Calu3 (cell line): ENCODE measurements at regions not wholly inside any gene's neighbourhood (a gene's known extent, or its start where the extent isn't known, plus 50 kb on each side); places are given as distances from the start of the nearest gene placed in this dataset.
A peak's percentile ranks its signal among the peaks of the same experiment; 100 is the strongest.

Source experiments
- BruUV-seq: library from RNA; stranded (reverse); fragments of 400-500 nt; replicated peaks from 2 replicates; lab custom pipeline; 2021; lab: Mats Ljungman, UMichigan
- CTCF ChIA-PET: fragments of 300-600 bp; sonication (Branson Sonifier 250); formaldehyde crosslinking; loops from one replicate; lab custom pipeline; 2022; ENCODE audit warnings: antibody characterized with exemption; lab: Charles Lee
- DNase-seq: peaks from one replicate; pipeline ENCODE4 v3.0.0; 2022
- H3K27ac Mint-ChIP-seq: one replicate; pipeline ENCODE4 v1.8.0; 2022; ENCODE audit warnings: mixed read lengths; ENCODE audit not compliant: unreplicated experiment
- H3K27me3 Mint-ChIP-seq: one replicate; pipeline ENCODE4 v1.8.0; 2022; ENCODE audit warnings: mixed read lengths; ENCODE audit not compliant: unreplicated experiment
- H3K36me3 Mint-ChIP-seq: one replicate; pipeline ENCODE4 v1.8.0; 2022; ENCODE audit warnings: mild to moderate bottlenecking, moderate library complexity, mixed read lengths; ENCODE audit not compliant: insufficient read depth, unreplicated experiment
- H3K4me1 Mint-ChIP-seq: one replicate; pipeline ENCODE4 v1.8.0; 2022; ENCODE audit warnings: mild to moderate bottlenecking, low read depth, mixed read lengths; ENCODE audit not compliant: unreplicated experiment
- H3K4me3 Mint-ChIP-seq: one replicate; pipeline ENCODE4 v1.8.0; 2022; ENCODE audit warnings: mild to moderate bottlenecking, low read depth, moderate library complexity, mixed read lengths; ENCODE audit not compliant: unreplicated experiment
- H3K9me3 Mint-ChIP-seq: one replicate; pipeline ENCODE4 v1.8.0; 2022; ENCODE audit warnings: low read depth, mixed read lengths; ENCODE audit not compliant: unreplicated experiment
- CTCF ChIP-seq: fragments of 200-600 bp; IDR thresholded peaks from one replicate; pipeline ENCODE4 v1.8.0; 2022; ENCODE audit warnings: antibody characterized with exemption; ENCODE audit not compliant: unreplicated experiment
- intact Hi-C: fragments of 100-400 bp; cut with micrococcal nuclease; formaldehyde crosslinking; loops from one replicate; pipeline ENCODE4 v1.10.0; 2022; ENCODE audit not compliant: unreplicated experiment

- peak; percentile 72 for DNase-seq
- no peak overlapping the region for H3K4me3 Mint-ChIP-seq
- BruUV-seq = no TSS peak
- peak overlapping the region; percentile 60 for H3K27ac Mint-ChIP-seq
- peaks cover 29% of the 10 kb centered on the region for H3K4me1 Mint-ChIP-seq
- TF ChIP-seq CTCF = no peak
- intact Hi-C loops = no loop called here
- H3K27me3 Mint-ChIP-seq = no peaks in the 10 kb centered on the region
- peaks cover 8% of the 10 kb centered on the region for H3K36me3 Mint-ChIP-seq
- CTCF ChIA-PET = interaction anchor here (0.5 kb wide), 1 partner anchor 513 kb away, joined by 3 read pairs; no protein-coding TSS in a partner anchor
- H3K9me3 Mint-ChIP-seq = no peaks in the 10 kb centered on the region
These were observed 117.7 kb downstream of the PLEKHG1 start for GRCh38 chr6:150717419-150717818.

- no TSS peak for BruUV-seq
- Mint-ChIP-seq H3K27me3 (no peaks in the 10 kb centered on the region), H3K4me3 (no peak overlapping the region), H3K4me1 (peaks cover 23% of the 10 kb centered on the region), H3K9me3 (no peaks in the 10 kb centered on the region), H3K27ac (peak overlapping the region; percentile 59), H3K36me3 (peaks cover 8% of the 10 kb centered on the region)
- no peak for DNase-seq
- no peak for TF ChIP-seq CTCF
- intact Hi-C loops = no loop called here
- CTCF ChIA-PET = interaction anchor here (0.7 to 1.0 kb wide), 3 partner anchors 23 to 301 kb away, joined by 3 to 4 read pairs (median 4); no protein-coding TSS in a partner anchor
These were observed 119.5 kb downstream of the PLEKHG1 start for GRCh38 chr6:150719099-150719766.

GRCh38 chr6:150719831-150720230, 120.1 kb downstream of the PLEKHG1 start:
- no TSS peak for BruUV-seq
- DNase-seq = no peak
- H3K4me3 Mint-ChIP-seq = no peak overlapping the region
- peaks cover 23% of the 10 kb centered on the region for H3K4me1 Mint-ChIP-seq
- intact Hi-C loops = loop anchor here (5.0 kb wide), 1 partner anchor 92 kb away; no protein-coding TSS in a partner anchor
- no peaks in the 10 kb centered on the region for H3K27me3 Mint-ChIP-seq
- H3K27ac Mint-ChIP-seq = no peak overlapping the region
- H3K36me3 Mint-ChIP-seq = peaks cover 8% of the 10 kb centered on the region
- no peaks in the 10 kb centered on the region for H3K9me3 Mint-ChIP-seq
- CTCF ChIA-PET = interaction anchor here (0.7 to 1.0 kb wide), 2 partner anchors 34 to 301 kb away, joined by 3 to 4 read pairs; no protein-coding TSS in a partner anchor
- no peak for TF ChIP-seq CTCF

GRCh38 chr6:150720774-150721233, 121.1 kb downstream of the PLEKHG1 start:
- Mint-ChIP-seq H3K27me3 (no peaks in the 10 kb centered on the region), H3K36me3 (peaks cover 8% of the 10 kb centered on the region), H3K4me3 (peak overlapping the region; percentile 42), H3K9me3 (no peaks in the 10 kb centered on the region), H3K4me1 (peaks cover 23% of the 10 kb centered on the region), H3K27ac (peak overlapping the region; percentile 75)
- no TSS peak for BruUV-seq
- no peak for TF ChIP-seq CTCF
- CTCF ChIA-PET = interaction anchor here (0.6 to 0.7 kb wide), 3 partner anchors 28 to 152 kb away, joined by 3 read pairs; no protein-coding TSS in a partner anchor
- DNase-seq = peak; percentile 47
- intact Hi-C loops = loop anchor here (5.0 kb wide), 1 partner anchor 91 kb away; no protein-coding TSS in a partner anchor
